Pancreas (tissue), 10 donors: ENCODE measurements at regions not wholly inside any gene's neighbourhood (a gene's known extent, or its start where the extent isn't known, plus 50 kb on each side); places are given as distances from the start of the nearest gene placed in this dataset.

Source experiments
- ATAC-seq, 4 donors: fragments of 200-7000 bp; cut with Tn5 transposase; one replicate each; pipeline versions ENCODE4 v1.8.0 to v1.9.1; 2020; ENCODE audit warnings: mild to moderate bottlenecking in 4 of 4, moderate library complexity in 4 of 4
- DNase-seq, 6 donors: peaks; one replicate each; pipeline ENCODE4 v3.0.0-alpha.2; 2020
- FAIRE-seq: peaks from 2 replicates; lab custom pipeline; 2012; peaks lifted over from hg19 to GRCh38; lab: Jason Lieb, UNC
- H3K27ac ChIP-seq, 4 donors: fragments of 200-600 bp; sonication (generic); 1 replicate in 3 of 4; 2 replicates in 1 of 4; pipeline versions ENCODE4 v1.5.0 to v1.8.0; 2020
- H3K27me3 ChIP-seq, 4 donors: fragments of 200-600 bp; one replicate each; pipeline ENCODE4 v1.8.0; 2021
- H3K36me3 ChIP-seq, 3 donors: fragments of 200-600 bp; sonication (generic) in 1 of 3; one replicate each; pipeline versions ENCODE4 v1.5.0 to v1.8.0; 2020 to 2021
- H3K4me1 ChIP-seq, 3 donors: fragments of 200-600 bp; one replicate each; pipeline ENCODE4 v1.8.0; 2021
- H3K4me3 ChIP-seq, 4 donors: fragments of 200-600 bp; sonication (generic) in 2 of 4; one replicate each; pipeline versions ENCODE4 v1.5.0 to v1.8.0; 2020 to 2021
- H3K9me3 ChIP-seq, 4 donors: fragments of 200-600 bp; one replicate each; pipeline ENCODE4 v1.8.0; 2021
- WGBS, 2 donors: extraction: QIAGEN DNeasy Blood & Tissue Kit; methylation state at CpG; one replicate each; pipeline ENCODE4 v1.1.7; 2013; 5-methylcytosine and 5-hydroxymethylcytosine counted together
- intact Hi-C, 3 donors: fragments of 100-400 bp; cut with DNase I; formaldehyde crosslinking; loops; one replicate each; pipeline versions ENCODE4 v1.11.1 to v1.14.2; 2022
- TF ChIP-seq, protein P1 (sequence below), 4 donors: fragments of 200-600 bp; sonication (generic) in 3 of 4; IDR thresholded peaks; one replicate each; pipeline versions ENCODE4 v1.5.0 to v1.8.0; 2021; ENCODE audit warnings: antibody characterized with exemption in 4 of 4
- donor health status: healthy with polysubstance abuse.
- donor health status: DM: no; HTN: no; CAD: no; lungs with moderate emphysema.
- donor health status: DM: no; HTN: no; CAD: no.
- donor health status: control.
- donor health status: control.
- donor health status: Bipolar disorder and iron deficiency.
- donor health status: DM: yes; HTN: yes; CAD: no.
- donor health status: DM: no; HTN: no; CAD: no.
- donor health status: DM: no; HTN: no; CAD: no.
- donor health status: DM: yes; HTN: yes; CAD: no.

DNA sequence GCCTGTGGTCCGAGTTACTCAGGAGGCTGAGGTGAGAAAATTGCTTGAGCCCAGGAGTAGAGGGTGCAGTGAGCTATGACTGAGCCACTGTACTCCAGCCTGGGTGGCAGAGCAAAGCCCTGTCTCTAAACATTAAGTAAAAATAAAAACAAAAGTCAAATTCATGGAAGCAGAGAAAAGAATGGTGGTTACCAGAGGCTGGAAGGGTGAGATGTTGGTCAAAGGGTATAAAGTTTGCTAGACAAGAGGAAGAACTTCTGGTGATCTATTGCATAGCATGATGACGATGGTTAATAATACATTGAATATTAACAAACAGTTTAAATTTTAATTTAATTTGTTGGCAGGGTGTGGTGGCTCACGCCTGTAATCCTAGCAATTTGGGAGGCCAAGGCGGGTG lies 68.1 kb downstream of the CRPPA start:
- Histone ChIP-seq H3K27me3 (no peaks in the 10 kb centered on the region), H3K36me3 (no peaks in the 10 kb centered on the region), H3K4me3 (no peak overlapping the region), H3K9me3 (no peaks in the 10 kb centered on the region), H3K27ac (no peak overlapping the region), H3K4me1 (peaks cover 0 to 4% (median 0%) of the 10 kb centered on the region in 3 donors)
- DNase-seq (no peak), ATAC-seq (no peak), FAIRE-seq (no peak)
- WGBS, 2 donors = 69 to 70% methylated on average over 4 of the region's 4 CpGs
- TF ChIP-seq, protein P1, sequence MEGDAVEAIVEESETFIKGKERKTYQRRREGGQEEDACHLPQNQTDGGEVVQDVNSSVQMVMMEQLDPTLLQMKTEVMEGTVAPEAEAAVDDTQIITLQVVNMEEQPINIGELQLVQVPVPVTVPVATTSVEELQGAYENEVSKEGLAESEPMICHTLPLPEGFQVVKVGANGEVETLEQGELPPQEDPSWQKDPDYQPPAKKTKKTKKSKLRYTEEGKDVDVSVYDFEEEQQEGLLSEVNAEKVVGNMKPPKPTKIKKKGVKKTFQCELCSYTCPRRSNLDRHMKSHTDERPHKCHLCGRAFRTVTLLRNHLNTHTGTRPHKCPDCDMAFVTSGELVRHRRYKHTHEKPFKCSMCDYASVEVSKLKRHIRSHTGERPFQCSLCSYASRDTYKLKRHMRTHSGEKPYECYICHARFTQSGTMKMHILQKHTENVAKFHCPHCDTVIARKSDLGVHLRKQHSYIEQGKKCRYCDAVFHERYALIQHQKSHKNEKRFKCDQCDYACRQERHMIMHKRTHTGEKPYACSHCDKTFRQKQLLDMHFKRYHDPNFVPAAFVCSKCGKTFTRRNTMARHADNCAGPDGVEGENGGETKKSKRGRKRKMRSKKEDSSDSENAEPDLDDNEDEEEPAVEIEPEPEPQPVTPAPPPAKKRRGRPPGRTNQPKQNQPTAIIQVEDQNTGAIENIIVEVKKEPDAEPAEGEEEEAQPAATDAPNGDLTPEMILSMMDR (IDR thresholded peaks at IDR 0.05) = no peak
- intact Hi-C loops = no loop called here

DNA sequence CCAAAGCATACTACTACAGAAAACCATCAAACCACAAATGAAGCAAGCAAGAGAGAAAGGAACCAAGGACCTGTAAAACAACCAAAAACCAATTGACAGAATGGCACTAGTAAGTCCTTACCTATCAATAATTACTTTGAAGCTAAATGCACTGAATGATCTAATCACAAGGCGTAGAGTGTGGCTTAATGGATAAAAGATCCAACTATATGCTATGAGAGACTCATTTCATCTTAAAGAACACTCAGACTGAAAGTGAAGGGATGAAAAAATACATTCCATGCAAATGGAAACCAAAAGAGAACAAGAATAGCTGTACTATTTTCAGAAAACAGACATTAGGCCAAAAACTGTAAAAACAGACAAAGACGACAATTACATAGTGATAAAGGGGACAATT lies 70.7 kb downstream of the CRPPA start:
- H3K36me3 ChIP-seq = no peaks in the 10 kb centered on the region
- ATAC-seq (no peak), DNase-seq (no peak), FAIRE-seq (no peak)
- H3K4me3 ChIP-seq = no peak overlapping the region
- TF ChIP-seq, protein P1 (IDR thresholded peaks at IDR 0.05) = no peak
- intact Hi-C loops = no loop called here
- 95 to 100% methylated on average over 2 of the region's 2 CpGs for WGBS, 2 donors
- no peak overlapping the region for H3K27ac ChIP-seq
- H3K4me1 ChIP-seq = peaks cover 0 to 4% (median 0%) of the 10 kb centered on the region in 3 donors
- H3K9me3 ChIP-seq = no peaks in the 10 kb centered on the region
- no peaks in the 10 kb centered on the region for H3K27me3 ChIP-seq

DNA sequence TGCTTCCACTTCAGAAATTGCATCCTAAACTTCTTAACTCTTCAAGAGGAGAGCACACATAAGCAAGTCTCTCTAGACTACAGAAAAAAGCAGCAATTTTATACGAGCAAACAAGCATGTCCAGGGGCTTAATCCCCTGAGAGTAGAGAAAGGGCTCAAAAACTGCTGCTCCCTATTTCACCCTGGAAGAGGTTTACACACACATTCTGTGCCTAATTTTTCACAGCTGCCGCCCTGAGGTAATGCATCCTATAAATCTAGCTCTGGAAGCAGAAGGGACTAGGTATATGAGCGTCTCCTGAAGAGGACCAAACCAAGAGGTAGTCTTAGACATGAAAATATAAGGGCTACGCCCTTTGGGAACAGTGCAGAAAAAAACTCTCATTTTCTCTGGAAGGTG lies 73.1 kb downstream of the CRPPA start:
- Histone ChIP-seq H3K4me3 (no peak overlapping the region), H3K4me1 (no peaks in the 10 kb centered on the region), H3K36me3 (no peaks in the 10 kb centered on the region), H3K27me3 (no peaks in the 10 kb centered on the region), H3K27ac (no peak overlapping the region), H3K9me3 (no peaks in the 10 kb centered on the region)
- FAIRE-seq = no peak
- intact Hi-C loops = no loop called here
- DNase-seq = no peak
- WGBS, 2 donors = 89 to 94% methylated on average over 4 of the region's 4 CpGs
- TF ChIP-seq, protein P1 (IDR thresholded peaks at IDR 0.05) = no peak
- no peak for ATAC-seq

DNA sequence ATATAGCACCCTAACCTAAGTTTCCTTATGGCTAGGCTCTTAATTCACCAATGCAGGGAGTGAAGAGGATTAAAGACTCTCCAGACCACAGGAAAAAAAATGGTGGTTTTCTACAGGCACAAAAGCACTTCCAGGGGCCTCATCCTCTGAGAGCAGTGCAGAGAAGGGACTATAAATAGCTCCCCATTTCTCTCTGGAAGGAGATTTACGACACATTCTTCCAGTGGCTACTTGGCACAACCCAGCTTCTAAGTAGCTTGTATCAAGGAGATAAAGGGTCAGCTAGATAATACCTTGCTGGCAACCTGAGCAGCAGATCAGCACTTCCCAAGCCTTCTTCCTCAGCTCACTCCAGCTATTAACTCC lies 73.5 kb downstream of the CRPPA start:
- FAIRE-seq (no peak), DNase-seq (no peak), ATAC-seq (no peak)
- H3K27me3 ChIP-seq = no peaks in the 10 kb centered on the region
- TF ChIP-seq, protein P1 (IDR thresholded peaks at IDR 0.05) = no peak
- H3K4me3 ChIP-seq = no peak overlapping the region
- H3K27ac ChIP-seq = no peak overlapping the region
- no peaks in the 10 kb centered on the region for H3K4me1 ChIP-seq
- 28 to 42% methylated on average over 1 of the region's 1 CpG for WGBS, 2 donors
- no peaks in the 10 kb centered on the region for H3K9me3 ChIP-seq
- intact Hi-C loops = no loop called here
- no peaks in the 10 kb centered on the region for H3K36me3 ChIP-seq

DNA sequence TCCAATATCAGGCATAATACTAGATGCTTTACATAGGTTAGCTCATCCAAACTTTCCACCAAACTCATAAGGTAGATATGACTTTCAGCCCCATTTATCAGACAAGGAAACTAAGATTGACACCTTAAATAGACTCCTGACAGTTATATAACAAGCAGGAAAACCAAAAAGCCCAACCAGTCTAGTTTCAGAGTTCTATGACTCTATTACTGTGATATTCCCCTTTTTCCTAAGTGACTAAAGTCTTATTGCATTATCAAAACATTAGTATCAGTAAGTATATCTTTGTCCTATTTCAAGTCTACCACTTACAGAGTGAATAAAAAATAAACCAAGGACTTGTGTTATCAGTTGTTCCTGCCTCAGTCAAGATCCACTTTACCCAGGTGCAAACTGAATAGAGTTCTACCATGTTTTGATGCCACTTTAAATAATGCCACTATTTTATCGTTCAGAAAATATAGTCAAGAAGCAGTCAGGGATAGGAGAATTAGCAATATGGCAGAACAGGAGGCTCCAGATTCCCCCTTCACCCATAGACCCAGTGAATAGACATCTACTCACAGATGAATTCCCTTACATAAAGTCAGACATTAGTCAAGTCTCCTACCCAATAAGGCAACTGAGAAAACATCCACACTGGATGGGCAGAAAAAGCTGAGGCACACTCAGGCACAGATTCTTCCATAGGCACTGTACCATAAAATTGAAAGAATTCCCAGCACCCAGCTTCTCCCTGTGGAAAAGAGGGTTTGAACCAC lies 74.1 kb downstream of the CRPPA start:
- intact Hi-C loops = no loop called here
- no peak for ATAC-seq
- Histone ChIP-seq H3K4me1 (no peaks in the 10 kb centered on the region), H3K9me3 (no peaks in the 10 kb centered on the region), H3K27me3 (no peaks in the 10 kb centered on the region), H3K27ac (no peak overlapping the region), H3K4me3 (no peak overlapping the region), H3K36me3 (no peaks in the 10 kb centered on the region)
- TF ChIP-seq, protein P1 (IDR thresholded peaks at IDR 0.05) = no peak
- WGBS, 2 donors = 86 to 96% methylated on average over 1 of the region's 1 CpG
- DNase-seq = no peak
- FAIRE-seq = no peak
